ENCODE measurements at regions not wholly inside any gene's neighbourhood (a gene's known extent, or its start where the extent isn't known, plus 50 kb on each side); places are given as distances from the start of the nearest gene placed in this dataset.

DNA sequence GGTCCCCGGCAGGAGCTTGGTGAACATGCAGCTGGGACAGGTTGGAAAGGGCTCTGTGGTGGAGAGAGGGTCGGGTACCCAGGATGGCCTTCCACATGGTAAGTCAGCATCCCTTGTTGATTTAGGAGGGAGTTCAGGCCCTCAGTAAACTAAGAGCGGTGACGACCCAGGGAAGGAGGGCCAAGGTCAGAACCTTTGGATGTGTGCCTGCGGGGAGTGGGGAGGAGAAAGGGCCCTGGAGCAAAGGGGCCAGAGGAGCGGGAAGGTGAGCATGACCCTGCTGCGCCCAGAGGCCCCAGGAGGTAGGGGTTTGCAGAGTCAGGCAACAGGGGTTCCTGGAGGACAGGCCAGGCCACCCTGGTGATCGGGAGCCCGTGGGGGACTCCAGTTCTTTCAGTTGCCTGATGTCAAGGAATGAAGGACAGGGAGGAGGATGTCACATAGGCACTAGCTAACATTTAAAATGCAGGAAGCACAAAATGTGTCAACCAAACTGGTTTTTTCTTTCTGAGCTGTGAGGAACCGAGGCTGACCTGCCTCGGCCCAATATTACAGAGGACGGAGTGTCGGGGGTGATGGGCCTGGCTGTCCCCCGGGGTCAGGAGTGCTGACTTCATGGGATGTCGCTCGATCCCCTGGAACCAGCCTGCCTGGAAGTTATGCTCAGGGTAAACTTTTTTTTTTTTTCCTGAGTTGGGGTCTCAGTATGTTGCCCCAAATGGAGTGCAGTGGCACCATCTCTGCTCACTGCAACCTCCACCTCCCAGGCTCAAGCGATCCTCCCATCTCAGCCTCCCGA, 117.4 kb upstream of the SLC45A1 start (continued):
- TF ChIP-seq ZNF615 (CRISPR knock-in tag; IDR thresholded peaks at IDR 0.05; ENCODE audit: borderline replicate concordance) (no peak), ZNF337 (CRISPR knock-in tag; IDR thresholded peaks at IDR 0.05; ENCODE audit: borderline replicate concordance, low read depth) (no peak), MTA1 (CRISPR knock-in tag; IDR thresholded peaks at IDR 0.05; ENCODE audit: borderline replicate concordance) (peak; percentile 95), ETV5 (CRISPR knock-in tag; IDR thresholded peaks at IDR 0.05; ENCODE audit: borderline replicate concordance) (peak; percentile 72; the same call in 1 of the 2 replicates), DBP (CRISPR knock-in tag; IDR thresholded peaks at IDR 0.05; ENCODE audit: not compliant biosample characterization) (no peak), ZNF274 (CRISPR knock-in tag; IDR thresholded peaks at IDR 0.05) (no peak), CSRNP1 (CRISPR knock-in tag; IDR thresholded peaks at IDR 0.05) (no peak), ZKSCAN5 (CRISPR knock-in tag; IDR thresholded peaks at IDR 0.05) (no peak), KDM2A (CRISPR knock-in tag; IDR thresholded peaks at IDR 0.05; ENCODE audit: borderline replicate concordance, low read depth) (no peak), ZNF678 (CRISPR knock-in tag; IDR thresholded peaks at IDR 0.05) (no peak), HHEX (CRISPR knock-in tag; IDR thresholded peaks at IDR 0.05) (no peak), FOXP1 (IDR thresholded peaks at IDR 0.05) (no peak), FOXP1 (CRISPR knock-in tag; IDR thresholded peaks at IDR 0.05) (peak; percentile 91), KAT8 (CRISPR knock-in tag; IDR thresholded peaks at IDR 0.05) (peak; percentile 45; the same call in 1 of the 2 replicates), DPF2 (CRISPR knock-in tag; IDR thresholded peaks at IDR 0.05; ENCODE audit: borderline replicate concordance, low read depth) (peak; percentile 78; the same call in 1 of the 2 replicates), ZC3H13 (CRISPR knock-in tag; IDR thresholded peaks at IDR 0.05) (peak; percentile 43; the same call in 1 of the 2 replicates), ZNF713 (CRISPR knock-in tag; IDR thresholded peaks at IDR 0.05) (no peak), HCFC1 (IDR thresholded peaks at IDR 0.05; ENCODE audit: low read depth, low read length) (no peak), AGO1 (IDR thresholded peaks at IDR 0.05; ENCODE audit: low read depth, low read length, poor library complexity, severe bottlenecking) (no peak), RXRA (CRISPR knock-in tag; IDR thresholded peaks at IDR 0.05) (peak; percentile 95)
- TF ChIP-seq, protein P1, sequence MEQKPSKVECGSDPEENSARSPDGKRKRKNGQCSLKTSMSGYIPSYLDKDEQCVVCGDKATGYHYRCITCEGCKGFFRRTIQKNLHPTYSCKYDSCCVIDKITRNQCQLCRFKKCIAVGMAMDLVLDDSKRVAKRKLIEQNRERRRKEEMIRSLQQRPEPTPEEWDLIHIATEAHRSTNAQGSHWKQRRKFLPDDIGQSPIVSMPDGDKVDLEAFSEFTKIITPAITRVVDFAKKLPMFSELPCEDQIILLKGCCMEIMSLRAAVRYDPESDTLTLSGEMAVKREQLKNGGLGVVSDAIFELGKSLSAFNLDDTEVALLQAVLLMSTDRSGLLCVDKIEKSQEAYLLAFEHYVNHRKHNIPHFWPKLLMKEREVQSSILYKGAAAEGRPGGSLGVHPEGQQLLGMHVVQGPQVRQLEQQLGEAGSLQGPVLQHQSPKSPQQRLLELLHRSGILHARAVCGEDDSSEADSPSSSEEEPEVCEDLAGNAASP (CRISPR knock-in tag; IDR thresholded peaks at IDR 0.05; ENCODE audit: borderline replicate concordance), result peak; percentile 88; the same call in 1 of the 2 replicates
